Fibroblast of lung (primary cell): ENCODE measurements at regions not wholly inside any gene's neighbourhood (a gene's known extent, or its start where the extent isn't known, plus 50 kb on each side); places are given as distances from the start of the nearest gene placed in this dataset.

Experiments
- DNase-seq, 2 donors: peaks; one replicate each; pipeline versions ENCODE4 v3.0.0 to v3.0.0-alpha.2; 2010; ENCODE audit warnings: low read depth in 2 of 2
- H2AFZ ChIP-seq: 2 replicates; pipeline ENCODE4 v1.5.1; 2012; ENCODE audit warnings: low read length, control low read depth, inconsistent platforms
- H3K27ac ChIP-seq: 2 replicates; pipeline ENCODE4 v1.5.1; 2011; ENCODE audit warnings: low read length, control low read depth; ENCODE audit not compliant: insufficient read depth
- H3K27me3 ChIP-seq: 2 replicates; pipeline ENCODE4 v1.5.1; 2011; ENCODE audit warnings: mild to moderate bottlenecking, low read length; ENCODE audit not compliant: control insufficient read depth, insufficient read depth
- H3K36me3 ChIP-seq: 2 replicates; pipeline ENCODE4 v1.5.1; 2011; ENCODE audit warnings: low read length; ENCODE audit not compliant: control insufficient read depth, insufficient read depth
- H3K4me1 ChIP-seq: 2 replicates; pipeline ENCODE4 v1.5.1; 2011; ENCODE audit warnings: low read length; ENCODE audit not compliant: control insufficient read depth, insufficient read depth; ENCODE audit errors: extremely low read depth
- H3K4me2 ChIP-seq: 2 replicates; pipeline ENCODE4 v1.5.1; 2011; ENCODE audit warnings: low read length, control low read depth; ENCODE audit not compliant: insufficient read depth; ENCODE audit errors: extremely low read depth
- H3K4me3 ChIP-seq, 4 experiments: fragments of 200-600 bp in 1 of 4; sonication (generic) in 1 of 4; replicated peaks in 1 of 4; 2 replicates each; pipeline ENCODE4 v1.5.1; 2011 to 2016; ENCODE audit warnings: low read length in 4 of 4, low read depth in 3 of 4, mild to moderate bottlenecking in 3 of 4, control low read depth in 2 of 4, inconsistent platforms in 1 of 4, mixed read lengths in 1 of 4; ENCODE audit not compliant: insufficient read depth in 1 of 4; ENCODE audit errors: control extremely low read depth in 1 of 4
- H3K79me2 ChIP-seq: 2 replicates; pipeline ENCODE4 v1.5.1; 2012; ENCODE audit warnings: mild to moderate bottlenecking, low read length, inconsistent platforms; ENCODE audit not compliant: control insufficient read depth, insufficient read depth
- H3K9ac ChIP-seq: 2 replicates; pipeline ENCODE4 v1.5.1; 2011; ENCODE audit warnings: mild to moderate bottlenecking, low read length, control low read depth; ENCODE audit not compliant: insufficient read depth
- H3K9me3 ChIP-seq: 2 replicates; pipeline ENCODE4 v1.5.1; 2012; ENCODE audit warnings: low read depth, low read length; ENCODE audit not compliant: control insufficient read depth, insufficient read depth
- H4K20me1 ChIP-seq: 2 replicates; pipeline ENCODE4 v1.5.1; 2011; ENCODE audit warnings: low read length; ENCODE audit not compliant: control insufficient read depth, insufficient read depth; ENCODE audit errors: extremely low read depth
- CTCF ChIP-seq, 2 donors: IDR thresholded peaks in 1 of 2; conservative IDR thresholded peaks in 1 of 2; 1 replicate in 1 of 2; 2 replicates in 1 of 2; pipeline ENCODE4 v1.5.1; 2011 to 2012; ENCODE audit warnings: low read length in 2 of 2, control low read depth in 1 of 2, inconsistent platforms in 1 of 2, low read depth in 1 of 2, mild to moderate bottlenecking in 1 of 2
- EZH2 ChIP-seq: IDR thresholded peaks from 2 replicates; pipeline ENCODE4 v1.5.1; 2012; ENCODE audit warnings: low read length, control low read depth, mild to moderate bottlenecking; ENCODE audit errors: missing control alignments

GRCh38 chr9:103991001-103991400 lies 103.1 kb upstream of the SMC2 start:
- Histone ChIP-seq H3K36me3 (no peaks in the 10 kb centered on the region), H3K9me3 (no peaks in the 10 kb centered on the region), H2AFZ (no peak overlapping the region), H3K4me1 (no peaks in the 10 kb centered on the region), H3K4me2 (no peak overlapping the region), H3K27me3 (no peaks in the 10 kb centered on the region), H3K79me2 (no peaks in the 10 kb centered on the region), H3K4me3 (no peak overlapping the region), H3K27ac (no peak overlapping the region), H4K20me1 (no peaks in the 10 kb centered on the region), H3K9ac (no peak overlapping the region)
- DNase-seq = no peak
- TF ChIP-seq EZH2 = no peak
- TF ChIP-seq CTCF (conservative IDR thresholded peaks at IDR 0.05 in 1 of 2, IDR thresholded peaks at IDR 0.05 in 1 of 2; ENCODE audit: low read depth in 1 of 2, low read length in 2 of 2) = no peak

GRCh38 chr9:103991698-103992097 lies 102.4 kb upstream of the SMC2 start:
- no peaks in the 10 kb centered on the region for H3K36me3 ChIP-seq
- no peak overlapping the region for H3K4me2 ChIP-seq
- no peaks in the 10 kb centered on the region for H3K79me2 ChIP-seq
- H3K9ac ChIP-seq = no peak overlapping the region
- no peaks in the 10 kb centered on the region for H3K9me3 ChIP-seq
- H2AFZ ChIP-seq = no peak overlapping the region
- no peak for DNase-seq
- TF ChIP-seq CTCF (conservative IDR thresholded peaks at IDR 0.05 in 1 of 2, IDR thresholded peaks at IDR 0.05 in 1 of 2; ENCODE audit: low read depth in 1 of 2, low read length in 2 of 2) (no peak), EZH2 (no peak)
- H3K4me1 ChIP-seq = no peaks in the 10 kb centered on the region
- no peaks in the 10 kb centered on the region for H4K20me1 ChIP-seq
- no peak overlapping the region for H3K27ac ChIP-seq
- H3K4me3 ChIP-seq = no peak overlapping the region
- no peaks in the 10 kb centered on the region for H3K27me3 ChIP-seq

- TF ChIP-seq CTCF (conservative IDR thresholded peaks at IDR 0.05 in 1 of 2, IDR thresholded peaks at IDR 0.05 in 1 of 2; ENCODE audit: low read depth in 1 of 2, low read length in 2 of 2) = no peak
- no peak for TF ChIP-seq EZH2
- Histone ChIP-seq H2AFZ (no peak overlapping the region), H3K4me2 (no peak overlapping the region), H4K20me1 (no peaks in the 10 kb centered on the region), H3K4me1 (no peaks in the 10 kb centered on the region), H3K9me3 (no peaks in the 10 kb centered on the region), H3K9ac (no peak overlapping the region), H3K27ac (no peak overlapping the region), H3K27me3 (no peaks in the 10 kb centered on the region), H3K36me3 (no peaks in the 10 kb centered on the region), H3K4me3 (no peak overlapping the region), H3K79me2 (no peaks in the 10 kb centered on the region)
- DNase-seq = no peak
Measured at GRCh38 chr9:103992938-103993579, 101.0 kb upstream of the SMC2 start.
